Epithelial cell of esophagus (primary cell): ENCODE measurements at regions not wholly inside any gene's neighbourhood (a gene's known extent, or its start where the extent isn't known, plus 50 kb on each side); places are given as distances from the start of the nearest gene placed in this dataset.
A peak's percentile ranks its signal among the peaks of the same experiment; 100 is the strongest.

Experiments
- DNase-seq: peaks from one replicate; pipeline ENCODE4 v3.0.0; 2010; ENCODE audit warnings: low read depth
- H3K4me3 ChIP-seq: 2 replicates; pipeline ENCODE4 v1.5.1; 2011; ENCODE audit warnings: mild to moderate bottlenecking, low read length, control low read depth
- CTCF ChIP-seq: IDR thresholded peaks from 2 replicates; pipeline ENCODE4 v1.5.1; 2011; ENCODE audit warnings: low read depth, mild to moderate bottlenecking, low read length, control low read depth, inconsistent platforms; ENCODE audit not compliant: insufficient read depth; ENCODE audit errors: missing control alignments

GRCh38 chr14:85959063-85959462 is 429.1 kb downstream of the FLRT2 start:
- TF ChIP-seq CTCF: no peak

GRCh38 chr14:85958069-85958468 is 428.1 kb downstream of the FLRT2 start:
- H3K4me3 ChIP-seq: no peak overlapping the region
- DNase-seq: no peak
- no peak for TF ChIP-seq CTCF

More at GRCh38 chr14:85959063-85959462, 429.1 kb downstream of the FLRT2 start:
- H3K4me3 ChIP-seq: no peak overlapping the region
- DNase-seq: no peak

- DNase-seq: no peak
- H3K4me3 ChIP-seq: no peak overlapping the region
- TF ChIP-seq CTCF: no peak
Observed at GRCh38 chr14:85953265-85953664, 423.3 kb downstream of the FLRT2 start.

GRCh38 chr14:85948153-85948552 is 418.2 kb downstream of the FLRT2 start:
- DNase-seq: no peak
- H3K4me3 ChIP-seq: no peak overlapping the region
- no peak for TF ChIP-seq CTCF

GRCh38 chr14:85947461-85948139 is 417.7 kb downstream of the FLRT2 start:
- no peak overlapping the region for H3K4me3 ChIP-seq
- no peak for DNase-seq
- no peak for TF ChIP-seq CTCF

- TF ChIP-seq CTCF: no peak
- H3K4me3 ChIP-seq: no peak overlapping the region
- DNase-seq: no peak
Observed at GRCh38 chr14:85943192-85943591, 413.2 kb downstream of the FLRT2 start.

GRCh38 chr14:85934886-85935254 is 404.9 kb downstream of the FLRT2 start:
- no peak for TF ChIP-seq CTCF
- peak overlapping the region; percentile 33 for H3K4me3 ChIP-seq
- peak; percentile 61 for DNase-seq
